SU-DHL-6 (cell line): ENCODE measurements at regions not wholly inside any gene's neighbourhood (a gene's known extent, or its start where the extent isn't known, plus 50 kb on each side); places are given as distances from the start of the nearest gene placed in this dataset.

Source experiments
- CTCF ChIP-seq: fragments of 200-600 bp; sonication (generic); IDR thresholded peaks from one replicate; pipeline ENCODE4 v1.5.1; 2017; ENCODE audit warnings: antibody characterized with exemption, mild to moderate bottlenecking, low read length, moderate library complexity; ENCODE audit not compliant: insufficient read depth, poor library complexity, severe bottlenecking
- EZH2phosphoT487 ChIP-seq: fragments of 200-600 bp; sonication (generic), shearing (Covaris generic); conservative IDR thresholded peaks from 2 replicates; pipeline ENCODE4 v1.6.1; 2018; ENCODE audit warnings: mild to moderate bottlenecking, antibody characterized with exemption, low read length, moderate library complexity, mixed read lengths

- TF ChIP-seq CTCF (no peak), EZH2phosphoT487 (no peak)
These were observed 68.2 kb upstream of the XYLT1 start for GRCh38 chr16:17538927-17539326.
